ES-I3 (cell line): ENCODE measurements at regions not wholly inside any gene's neighbourhood (a gene's known extent, or its start where the extent isn't known, plus 50 kb on each side); places are given as distances from the start of the nearest gene placed in this dataset.
"Not testable (repeated sequence)": the region's sequence is repeated elsewhere in the genome, so short reads cannot be mapped to it uniquely, and the experiment has no call there.

Experiments used
- H3K36me3 ChIP-seq: 2 replicates; pipeline ENCODE4 v1.6.1; 2013; ENCODE audit warnings: mild to moderate bottlenecking, low read length, control low read depth, moderate library complexity; ENCODE audit not compliant: insufficient read depth
- H3K4me1 ChIP-seq: 2 replicates; pipeline ENCODE4 v1.6.1; 2013; ENCODE audit warnings: mild to moderate bottlenecking, control low read depth, low read length; ENCODE audit not compliant: insufficient read depth
- H3K9ac ChIP-seq: 2 replicates; pipeline ENCODE4 v1.6.1; 2013; ENCODE audit warnings: low read depth, mild to moderate bottlenecking, low read length, moderate library complexity
- H3K9me3 ChIP-seq: 2 replicates; pipeline ENCODE4 v1.6.1; 2013; ENCODE audit warnings: mild to moderate bottlenecking, low read length, moderate library complexity; ENCODE audit not compliant: control insufficient read depth, insufficient read depth

DNA sequence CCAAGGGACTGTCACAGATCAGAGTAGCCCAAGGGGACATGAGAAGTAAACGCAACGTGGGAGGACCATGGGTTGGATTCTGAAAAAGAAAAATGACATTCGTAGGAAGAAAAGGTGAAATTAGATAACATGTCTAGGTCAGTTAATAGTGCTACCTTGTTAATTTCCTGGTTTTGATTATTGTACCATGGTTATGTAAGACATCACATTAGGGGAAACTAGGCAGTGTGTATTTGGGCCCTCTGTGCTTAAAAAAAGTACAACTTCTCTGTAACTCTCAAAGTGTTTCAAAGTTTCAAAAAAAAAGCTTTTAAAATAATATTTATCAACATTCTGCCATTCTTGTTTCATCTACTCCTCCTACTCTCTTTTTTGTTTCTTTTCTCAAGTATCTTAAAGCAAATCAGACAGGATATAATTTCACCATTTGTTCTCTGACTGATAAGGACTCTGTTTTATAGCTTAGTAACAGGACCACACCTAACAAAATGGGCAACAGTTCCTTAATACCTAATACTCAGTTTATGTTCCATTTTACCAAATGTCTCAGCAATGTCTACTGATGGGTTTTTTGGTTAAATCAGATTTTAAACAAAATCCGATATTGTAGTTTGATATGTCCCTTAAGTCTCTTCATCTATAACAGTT is 97.1 kb upstream of the PLCB4 start:
- Histone ChIP-seq H3K9me3 (no peaks in the 10 kb centered on the region), H3K4me1 (peaks cover 13% of the 10 kb centered on the region), H3K9ac (no peak overlapping the region), H3K36me3 (no peaks in the 10 kb centered on the region)

GRCh38 chr20:8972963-8973705 is 95.8 kb upstream of the PLCB4 start:
- 0 out of 2 replicates have a peak overlapping the region, but pooled peaks have one; percentile 9 for H3K9ac ChIP-seq
- no peaks in the 10 kb centered on the region for H3K9me3 ChIP-seq
- H3K36me3 ChIP-seq: no peaks in the 10 kb centered on the region
- H3K4me1 ChIP-seq: peaks cover 13% of the 10 kb centered on the region

DNA sequence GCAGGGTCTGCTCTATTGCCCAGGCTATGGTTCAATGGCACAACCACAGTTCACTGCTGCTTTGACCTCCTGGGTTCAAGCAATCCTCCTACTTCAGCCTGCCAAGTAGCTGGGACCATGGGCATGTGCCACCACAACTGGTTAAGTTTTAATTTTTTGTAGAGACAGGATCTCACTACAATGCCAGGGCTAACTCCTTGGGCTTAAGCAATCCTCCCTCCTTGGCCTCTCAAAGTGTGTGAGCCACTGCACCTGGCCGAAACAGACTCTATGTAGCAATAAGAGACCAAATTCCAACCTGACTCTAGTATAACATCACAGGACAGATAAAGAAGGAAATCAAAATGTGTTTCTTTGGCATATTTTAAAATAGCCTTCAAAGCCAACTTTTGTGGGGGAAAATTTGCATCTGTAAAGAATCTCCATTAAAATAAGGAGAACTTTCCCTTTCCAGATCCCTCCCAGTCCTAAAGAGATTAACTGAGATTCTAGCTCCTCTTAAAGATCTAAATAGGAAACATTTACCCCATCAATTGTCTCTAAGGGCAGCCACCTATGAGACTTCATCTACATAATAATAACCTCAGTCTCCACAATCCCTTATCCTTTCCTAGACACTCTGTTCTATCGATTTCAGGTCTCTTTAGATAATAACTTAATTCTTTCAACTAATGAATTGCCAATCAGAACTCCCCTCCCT is 94.7 kb upstream of the PLCB4 start:
- Histone ChIP-seq H3K4me1 (peaks cover 13% of the 10 kb centered on the region), H3K9ac (no peak overlapping the region), H3K36me3 (no peaks in the 10 kb centered on the region), H3K9me3 (no peaks in the 10 kb centered on the region)

DNA sequence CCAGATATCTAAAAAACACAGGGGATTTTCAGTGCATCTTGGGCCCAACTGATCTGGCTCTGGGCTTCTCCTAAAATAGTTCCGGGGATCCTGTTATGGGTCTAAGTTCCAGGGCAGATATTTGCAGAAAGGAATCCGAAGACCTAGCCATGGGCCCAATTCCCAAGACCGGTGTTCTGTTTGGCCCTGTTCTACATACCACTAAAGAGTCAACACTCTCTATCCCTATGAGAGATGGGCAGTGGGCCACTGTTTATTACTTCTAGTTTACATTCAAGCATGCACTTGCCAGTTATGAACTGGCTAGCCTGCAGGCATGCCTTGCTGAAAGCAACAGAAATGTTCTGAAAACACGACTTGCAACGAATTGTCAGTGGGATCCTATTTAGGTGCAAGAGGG is 87.4 kb upstream of the PLCB4 start:
- Histone ChIP-seq H3K36me3 (no peaks in the 10 kb centered on the region), H3K9me3 (no peaks in the 10 kb centered on the region), H3K9ac (no peak overlapping the region), H3K4me1 (no peaks in the 10 kb centered on the region)

DNA sequence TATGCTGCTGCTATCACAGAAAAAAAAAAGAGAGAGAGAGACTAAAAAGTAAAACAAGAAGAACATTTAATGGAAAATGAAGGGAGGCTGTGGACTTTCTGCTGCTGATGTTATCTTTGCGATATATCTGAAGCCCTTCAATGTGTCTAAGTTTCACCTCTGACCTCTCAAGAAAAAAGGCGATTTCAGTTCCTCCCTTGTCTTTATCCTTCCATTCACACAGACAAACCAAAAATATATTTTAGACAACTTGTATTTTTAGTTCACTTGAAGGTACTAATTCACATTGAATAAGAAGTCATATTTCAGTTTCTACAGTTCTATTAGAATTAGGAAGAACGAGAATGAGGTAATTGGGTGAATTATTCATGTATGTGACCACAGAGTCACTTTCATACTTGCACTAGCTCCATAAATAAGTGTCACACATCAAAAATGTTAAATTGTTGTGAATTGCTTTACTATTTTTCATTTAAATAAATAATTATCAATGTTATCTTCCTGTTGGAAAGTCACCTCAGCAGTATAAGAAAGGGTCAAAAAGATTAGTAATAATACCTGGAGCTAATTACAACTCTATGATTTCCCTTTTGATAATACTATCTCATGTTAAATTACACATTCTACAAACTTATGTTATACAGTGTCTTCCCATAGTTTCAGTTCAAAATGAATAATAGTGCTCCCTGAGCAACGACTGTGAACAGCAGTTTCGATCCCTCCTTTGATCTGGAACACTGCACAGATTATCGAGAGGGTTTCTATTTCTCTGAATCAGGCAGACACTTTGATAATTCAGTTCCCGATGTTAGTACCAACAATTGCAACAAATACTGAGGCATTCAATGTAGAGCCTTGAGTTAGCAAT is 85.2 kb upstream of the PLCB4 start:
- Histone ChIP-seq H3K9me3 (no peaks in the 10 kb centered on the region), H3K36me3 (no peaks in the 10 kb centered on the region), H3K9ac (no peak overlapping the region), H3K4me1 (no peaks in the 10 kb centered on the region)

DNA sequence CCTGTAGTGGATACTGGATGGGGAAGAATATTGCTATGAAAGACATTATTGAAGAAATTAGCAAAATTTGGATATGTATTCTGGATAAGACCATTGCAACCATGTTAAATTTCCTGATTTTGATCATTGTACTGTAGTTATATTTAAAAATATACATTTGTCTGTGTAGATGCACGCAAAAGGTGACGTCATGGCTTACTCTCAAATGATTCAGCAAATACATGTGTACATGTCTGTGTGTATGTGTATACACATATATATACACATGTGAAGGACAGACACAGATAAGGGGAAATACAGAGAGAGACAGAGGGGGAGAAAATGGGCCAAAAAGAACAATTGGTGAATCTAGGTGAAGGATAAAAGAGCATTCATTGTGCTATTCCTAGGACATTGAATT is 82.3 kb upstream of the PLCB4 start:
- no peaks in the 10 kb centered on the region for H3K9me3 ChIP-seq

DNA sequence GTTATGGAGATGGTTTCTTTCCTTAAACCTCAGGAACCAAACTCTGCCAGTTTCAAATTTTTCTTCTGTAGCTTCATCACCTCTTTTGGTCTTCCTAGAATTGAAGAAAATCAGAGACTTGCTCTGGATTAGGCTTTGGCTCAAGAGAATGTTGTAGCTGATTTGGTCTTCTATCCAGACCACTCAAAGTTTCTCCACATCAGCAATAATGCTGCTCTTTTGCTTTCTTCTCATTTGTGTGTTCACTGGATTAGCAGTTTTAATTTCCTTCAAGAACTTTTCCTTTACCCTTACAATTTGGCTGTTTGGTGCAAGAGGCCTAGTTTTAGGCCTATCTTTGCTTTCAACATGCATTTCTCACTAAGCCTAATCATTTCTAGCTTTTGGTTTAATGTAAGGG is 78.1 kb upstream of the PLCB4 start:
- H3K4me1 ChIP-seq: no peaks in the 10 kb centered on the region
- H3K9ac ChIP-seq: no peak overlapping the region
- H3K9me3 ChIP-seq: no peaks in the 10 kb centered on the region
- H3K36me3 ChIP-seq: no peaks in the 10 kb centered on the region

More for the DNA sequence above, 82.3 kb upstream of the PLCB4 start:
- Histone ChIP-seq H3K4me1 (no peaks in the 10 kb centered on the region), H3K36me3 (no peaks in the 10 kb centered on the region), H3K9ac (no peak overlapping the region)

- Histone ChIP-seq H3K9ac (no peak overlapping the region), H3K9me3 (no peaks in the 10 kb centered on the region), H3K4me1 (peaks cover 20% of the 10 kb centered on the region), H3K36me3 (no peaks in the 10 kb centered on the region)
Measured at GRCh38 chr20:8994045-8994444, 74.8 kb upstream of the PLCB4 start.

GRCh38 chr20:8995761-8996160 is 73.1 kb upstream of the PLCB4 start:
- H3K36me3 ChIP-seq: no peaks in the 10 kb centered on the region
- no peaks in the 10 kb centered on the region for H3K9me3 ChIP-seq
- H3K9ac ChIP-seq: no peak overlapping the region
- H3K4me1 ChIP-seq: peaks cover 20% of the 10 kb centered on the region

DNA sequence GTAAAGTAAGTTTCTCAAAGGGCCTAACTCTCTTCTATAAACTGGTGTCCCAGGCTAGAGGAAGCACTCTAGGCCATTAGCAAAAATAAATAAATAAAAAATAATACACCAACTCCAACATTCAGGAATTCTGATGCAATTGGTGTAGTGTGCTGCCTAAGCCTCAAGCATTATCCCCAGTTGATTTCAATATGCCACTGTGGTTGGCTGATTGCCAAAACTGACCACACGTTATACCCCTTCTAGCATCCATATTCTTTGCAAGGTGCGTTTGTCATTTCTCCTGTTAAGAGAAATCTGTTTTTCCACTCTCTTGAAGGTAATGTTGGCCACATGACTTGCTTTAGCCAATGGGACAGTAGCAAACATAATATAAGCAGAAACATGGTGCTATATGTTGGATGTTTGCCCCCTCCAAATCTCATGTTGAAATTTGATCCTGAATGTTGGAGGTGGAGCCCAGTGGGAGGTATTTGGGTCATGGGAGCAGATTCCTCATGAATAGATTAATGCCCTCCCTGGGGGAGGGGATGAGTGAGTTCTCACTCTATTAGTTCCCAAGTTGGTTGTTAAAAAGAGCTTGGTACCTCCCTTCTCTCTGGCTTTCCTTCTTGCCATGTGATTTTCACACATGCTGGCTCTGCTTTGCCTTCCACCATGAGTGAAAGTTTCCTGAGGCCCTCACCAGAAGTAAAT is 71.9 kb upstream of the PLCB4 start:
- Histone ChIP-seq H3K4me1 (peaks cover 20% of the 10 kb centered on the region), H3K9me3 (no peaks in the 10 kb centered on the region), H3K9ac (no peak overlapping the region; the same call in 1 of the 2 replicates), H3K36me3 (no peaks in the 10 kb centered on the region)

GRCh38 chr20:8997701-8998117 is 71.2 kb upstream of the PLCB4 start:
- Histone ChIP-seq H3K9ac (peak overlapping the region; percentile 45; the same call in 1 of the 2 replicates), H3K36me3 (no peaks in the 10 kb centered on the region), H3K9me3 (peaks cover 3% of the 10 kb centered on the region; the same call in 1 of the 2 replicates), H3K4me1 (peaks cover 20% of the 10 kb centered on the region)

DNA sequence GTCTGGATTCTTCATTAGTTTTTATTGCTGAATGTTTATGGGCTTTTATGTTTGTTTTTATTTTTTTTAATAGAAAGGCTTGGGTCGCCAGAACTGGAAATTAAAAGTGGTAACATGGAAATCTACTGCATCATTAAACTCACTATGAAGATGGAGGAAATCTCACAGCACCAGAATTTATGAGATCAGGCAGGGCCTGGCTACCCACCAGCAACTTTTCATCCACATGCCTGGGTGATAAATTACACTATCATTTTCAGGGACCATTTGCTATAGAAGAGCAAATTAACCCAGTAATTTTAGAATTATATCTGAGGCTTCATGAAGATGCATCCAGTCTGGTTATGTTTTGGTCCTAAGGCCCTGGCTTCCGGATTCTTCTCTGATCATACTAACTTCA is 57.8 kb upstream of the PLCB4 start:
- H3K9me3 ChIP-seq: peaks cover 11% of the 10 kb centered on the region
- H3K4me1 ChIP-seq: no peaks in the 10 kb centered on the region
- H3K9ac ChIP-seq: no peak overlapping the region
- no peaks in the 10 kb centered on the region for H3K36me3 ChIP-seq

GRCh38 chr20:9015232-9015983 is 53.5 kb upstream of the PLCB4 start:
- not testable (repeated sequence) for H3K4me1 ChIP-seq, H3K9ac ChIP-seq, H3K36me3 ChIP-seq
- peaks cover 12% of the 10 kb centered on the region for H3K9me3 ChIP-seq
